ENCODE measurements at regions not wholly inside any gene's neighbourhood (a gene's known extent, or its start where the extent isn't known, plus 50 kb on each side); places are given as distances from the start of the nearest gene placed in this dataset.

DNA sequence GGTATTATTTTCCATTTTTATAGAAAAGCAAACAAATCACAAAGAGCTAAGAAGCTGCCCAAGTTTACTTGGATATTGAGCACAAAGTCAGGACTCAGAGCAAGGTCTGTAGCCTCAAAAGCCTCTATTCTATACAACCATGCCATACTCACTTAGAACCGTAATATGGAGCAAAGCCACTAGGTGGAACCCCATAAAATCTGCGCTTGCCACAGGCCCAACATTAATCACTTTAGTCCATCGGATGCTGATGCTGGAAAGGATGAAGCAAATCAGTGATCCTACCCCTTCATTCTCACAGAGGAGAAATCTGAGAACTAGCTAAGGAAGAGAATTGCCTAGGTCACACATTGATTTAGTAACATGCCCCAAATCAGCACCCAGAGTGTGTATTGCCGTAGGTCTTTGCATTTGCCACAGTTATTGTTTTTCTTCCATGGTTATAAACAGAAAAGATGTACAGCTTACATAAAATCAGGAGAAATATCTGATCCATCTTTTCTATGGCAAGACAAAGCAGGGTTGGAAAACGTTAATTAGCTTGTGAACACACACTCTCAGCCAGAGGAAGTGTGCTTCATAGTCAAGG is 56.7 kb upstream of the RAB38 start:
- peak; percentile 64 for DNase-seq

DNA sequence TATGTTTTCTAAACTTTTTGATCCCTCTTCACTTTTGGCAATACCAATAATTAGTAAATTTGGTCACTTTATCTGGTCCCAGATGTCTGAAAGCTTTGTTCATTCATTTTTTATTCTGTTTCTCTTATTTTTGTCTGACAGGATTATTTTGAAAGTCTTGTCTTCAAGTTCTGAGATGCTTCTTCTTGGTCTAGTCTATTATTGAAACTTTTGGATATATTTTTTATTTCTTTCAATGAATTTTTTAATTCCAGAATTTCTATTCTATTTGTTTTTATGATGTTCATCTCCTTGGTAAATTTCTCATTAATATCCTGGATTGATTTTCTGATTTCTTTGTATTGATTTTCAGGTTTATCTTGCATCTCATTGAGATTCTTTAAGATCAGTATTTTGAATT is 54.1 kb upstream of the RAB38 start:
- DNase-seq: no peak

Measured in hematopoietic multipotent progenitor cell treated with erythropoietin and hydrocortisone succinate and interleukin-3 and kit ligand, for 6 days (in vitro differentiated cells).